ENCODE measurements at regions not wholly inside any gene's neighbourhood (a gene's known extent, or its start where the extent isn't known, plus 50 kb on each side); places are given as distances from the start of the nearest gene placed in this dataset.

- TF ChIP-seq CTCF (IDR thresholded peaks at IDR 0.05) = no peak
- no peak for TF ChIP-seq POLR2AphosphoS5 (IDR thresholded peaks at IDR 0.05; ENCODE audit: low read depth, low read length)
- no peak for TF ChIP-seq REST (IDR thresholded peaks at IDR 0.05; ENCODE audit: insufficient read depth in 1 of 2, low read depth in 2 of 2, low read length in 1 of 2)
- no peak for TF ChIP-seq SIN3A (IDR thresholded peaks at IDR 0.05; ENCODE audit: borderline replicate concordance, insufficient read depth, low read depth, low read length)
- no peak for TF ChIP-seq TCF7L2 (IDR thresholded peaks at IDR 0.05; ENCODE audit: low read depth, low read length)
Observed at GRCh38 chr10:130404476-130405055, 268.4 kb downstream of the GLRX3 start.
